SK-N-SH treated with all-trans-retinoic acid at 6 μM for 48 hours (cell line): ENCODE measurements at regions not wholly inside any gene's neighbourhood (a gene's known extent, or its start where the extent isn't known, plus 50 kb on each side); places are given as distances from the start of the nearest gene placed in this dataset.

Experiments
- ATAC-seq: fragments of 200-7000 bp; cut with Tn5 transposase; 3 replicates; pipeline ENCODE4 v1.9.1; 2020; ENCODE audit warnings: mild to moderate bottlenecking, moderate library complexity
- ARNTL ChIP-seq: fragments of 450-650 bp; formaldehyde crosslinking; IDR thresholded peaks from 2 replicates; pipeline ENCODE4 v1.5.0; 2020; ENCODE audit warnings: low read depth, mild to moderate bottlenecking, moderate library complexity, borderline replicate concordance
- CSDC2 ChIP-seq: fragments of 250-450 bp; sonication (Bioruptor Pico); IDR thresholded peaks from 2 replicates; pipeline ENCODE4 v1.5.0; 2020; ENCODE audit warnings: mild to moderate bottlenecking, moderate library complexity
- ESRRG ChIP-seq: fragments of 250-450 bp; sonication (Bioruptor Pico); IDR thresholded peaks from 2 replicates; pipeline ENCODE4 v1.6.1; 2021; ENCODE audit warnings: mild to moderate bottlenecking
- GLIS3 ChIP-seq: fragments of 250-450 bp; sonication (Bioruptor Pico); IDR thresholded peaks from 2 replicates; pipeline ENCODE4 v1.5.0; 2020; ENCODE audit warnings: mild to moderate bottlenecking, moderate library complexity
- ISL1 ChIP-seq: fragments of 250-450 bp; sonication (Bioruptor Pico); IDR thresholded peaks from 2 replicates; pipeline ENCODE4 v2.1.2; 2022; ENCODE audit warnings: mild to moderate bottlenecking, moderate library complexity
- OSR1 ChIP-seq: fragments of 250-450 bp; sonication (Bioruptor Pico); IDR thresholded peaks from 2 replicates; pipeline ENCODE4 v1.8.0; 2022; ENCODE audit warnings: moderate library complexity, mild to moderate bottlenecking, inconsistent platforms
- PPARA ChIP-seq: fragments of 250-450 bp; sonication (Bioruptor Pico); IDR thresholded peaks from 2 replicates; pipeline ENCODE4 v1.5.0; 2020; ENCODE audit warnings: mild to moderate bottlenecking, borderline replicate concordance
- RARB ChIP-seq: fragments of 250-450 bp; sonication (Bioruptor Pico); IDR thresholded peaks from 2 replicates; pipeline ENCODE4 v1.8.0; 2021; ENCODE audit warnings: mild to moderate bottlenecking, moderate library complexity
- SNAI2 ChIP-seq: fragments of 250-450 bp; sonication (Bioruptor Pico); IDR thresholded peaks from 2 replicates; pipeline ENCODE4 v1.5.0; 2020; ENCODE audit warnings: mild to moderate bottlenecking, moderate library complexity
- TOX ChIP-seq: fragments of 250-450 bp; sonication (Bioruptor Pico); IDR thresholded peaks from 2 replicates; pipeline ENCODE4 v1.8.0; 2021; ENCODE audit warnings: mild to moderate bottlenecking, moderate library complexity, borderline replicate concordance
- ZC3H10 ChIP-seq: fragments of 250-450 bp; sonication (Bioruptor Pico); IDR thresholded peaks from 2 replicates; pipeline ENCODE4 v1.5.1; 2021; ENCODE audit warnings: mild to moderate bottlenecking, moderate library complexity
- ZFP3 ChIP-seq: fragments of 250-450 bp; sonication (Bioruptor Pico); IDR thresholded peaks from 2 replicates; pipeline ENCODE4 v1.5.0; 2020; ENCODE audit warnings: mild to moderate bottlenecking, moderate library complexity
- ZFP30 ChIP-seq: fragments of 450-650 bp; formaldehyde crosslinking; IDR thresholded peaks from 2 replicates; pipeline ENCODE4 v1.5.0; 2022; ENCODE audit warnings: mild to moderate bottlenecking, moderate library complexity
- ZNF70 ChIP-seq: fragments of 450-650 bp; formaldehyde crosslinking; IDR thresholded peaks from 2 replicates; pipeline ENCODE4 v1.5.0; 2020; ENCODE audit warnings: mild to moderate bottlenecking, moderate library complexity
- ZNF8 ChIP-seq: fragments of 450-650 bp; formaldehyde crosslinking; IDR thresholded peaks from 2 replicates; pipeline ENCODE4 v1.5.0; 2020; ENCODE audit warnings: mild to moderate bottlenecking, moderate library complexity
- TF ChIP-seq, protein P1 (sequence below): fragments of 250-450 bp; sonication (Bioruptor Pico); IDR thresholded peaks from 2 replicates; pipeline ENCODE4 v1.5.0; 2020; ENCODE audit warnings: mild to moderate bottlenecking, moderate library complexity
- TF ChIP-seq, protein P2 (sequence below): fragments of 250-450 bp; sonication (Bioruptor Pico); IDR thresholded peaks from 2 replicates; pipeline ENCODE4 v1.5.1; 2021; ENCODE audit warnings: mild to moderate bottlenecking, moderate library complexity
- TF ChIP-seq, protein P3 (sequence below): fragments of 250-450 bp; sonication (Bioruptor Pico); IDR thresholded peaks from 2 replicates; pipeline ENCODE4 v1.8.0; 2021; ENCODE audit warnings: low read depth, mild to moderate bottlenecking, moderate library complexity, borderline replicate concordance

DNA sequence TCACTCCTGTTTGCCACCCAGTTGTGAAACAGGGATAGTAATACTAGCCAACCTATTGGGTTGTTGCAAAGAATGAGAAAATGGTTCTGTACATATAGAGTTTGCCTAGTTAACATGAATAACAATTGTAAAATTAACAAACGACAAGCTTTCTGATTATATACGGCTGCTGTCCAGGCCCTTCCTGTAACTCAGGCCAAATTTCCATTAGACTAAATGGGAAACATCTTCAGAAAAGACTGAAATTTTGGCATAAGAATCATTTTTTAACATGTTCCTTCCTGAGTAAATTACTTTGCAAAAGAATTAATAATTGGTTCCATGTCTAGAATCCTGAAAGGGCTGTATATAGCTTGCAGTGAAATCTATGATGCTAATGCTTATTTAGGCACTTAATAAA, 117.7 kb upstream of the SATB2 start (continued):
- TF ChIP-seq, protein P1, sequence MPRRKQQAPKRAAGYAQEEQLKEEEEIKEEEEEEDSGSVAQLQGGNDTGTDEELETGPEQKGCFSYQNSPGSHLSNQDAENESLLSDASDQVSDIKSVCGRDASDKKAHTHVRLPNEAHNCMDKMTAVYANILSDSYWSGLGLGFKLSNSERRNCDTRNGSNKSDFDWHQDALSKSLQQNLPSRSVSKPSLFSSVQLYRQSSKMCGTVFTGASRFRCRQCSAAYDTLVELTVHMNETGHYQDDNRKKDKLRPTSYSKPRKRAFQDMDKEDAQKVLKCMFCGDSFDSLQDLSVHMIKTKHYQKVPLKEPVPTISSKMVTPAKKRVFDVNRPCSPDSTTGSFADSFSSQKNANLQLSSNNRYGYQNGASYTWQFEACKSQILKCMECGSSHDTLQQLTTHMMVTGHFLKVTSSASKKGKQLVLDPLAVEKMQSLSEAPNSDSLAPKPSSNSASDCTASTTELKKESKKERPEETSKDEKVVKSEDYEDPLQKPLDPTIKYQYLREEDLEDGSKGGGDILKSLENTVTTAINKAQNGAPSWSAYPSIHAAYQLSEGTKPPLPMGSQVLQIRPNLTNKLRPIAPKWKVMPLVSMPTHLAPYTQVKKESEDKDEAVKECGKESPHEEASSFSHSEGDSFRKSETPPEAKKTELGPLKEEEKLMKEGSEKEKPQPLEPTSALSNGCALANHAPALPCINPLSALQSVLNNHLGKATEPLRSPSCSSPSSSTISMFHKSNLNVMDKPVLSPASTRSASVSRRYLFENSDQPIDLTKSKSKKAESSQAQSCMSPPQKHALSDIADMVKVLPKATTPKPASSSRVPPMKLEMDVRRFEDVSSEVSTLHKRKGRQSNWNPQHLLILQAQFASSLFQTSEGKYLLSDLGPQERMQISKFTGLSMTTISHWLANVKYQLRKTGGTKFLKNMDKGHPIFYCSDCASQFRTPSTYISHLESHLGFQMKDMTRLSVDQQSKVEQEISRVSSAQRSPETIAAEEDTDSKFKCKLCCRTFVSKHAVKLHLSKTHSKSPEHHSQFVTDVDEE (CRISPR knock-in tag): no peak
- TF ChIP-seq ZC3H10 (CRISPR knock-in tag): no peak
- no peak for TF ChIP-seq OSR1 (CRISPR knock-in tag)
- TF ChIP-seq RARB (CRISPR knock-in tag): no peak
- TF ChIP-seq ZFP3 (CRISPR knock-in tag): no peak
- TF ChIP-seq, protein P2, sequence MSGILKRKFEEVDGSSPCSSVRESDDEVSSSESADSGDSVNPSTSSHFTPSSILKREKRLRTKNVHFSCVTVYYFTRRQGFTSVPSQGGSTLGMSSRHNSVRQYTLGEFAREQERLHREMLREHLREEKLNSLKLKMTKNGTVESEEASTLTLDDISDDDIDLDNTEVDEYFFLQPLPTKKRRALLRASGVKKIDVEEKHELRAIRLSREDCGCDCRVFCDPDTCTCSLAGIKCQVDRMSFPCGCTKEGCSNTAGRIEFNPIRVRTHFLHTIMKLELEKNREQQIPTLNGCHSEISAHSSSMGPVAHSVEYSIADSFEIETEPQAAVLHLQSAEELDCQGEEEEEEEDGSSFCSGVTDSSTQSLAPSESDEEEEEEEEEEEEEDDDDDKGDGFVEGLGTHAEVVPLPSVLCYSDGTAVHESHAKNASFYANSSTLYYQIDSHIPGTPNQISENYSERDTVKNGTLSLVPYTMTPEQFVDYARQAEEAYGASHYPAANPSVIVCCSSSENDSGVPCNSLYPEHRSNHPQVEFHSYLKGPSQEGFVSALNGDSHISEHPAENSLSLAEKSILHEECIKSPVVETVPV (CRISPR knock-in tag): no peak

DNA sequence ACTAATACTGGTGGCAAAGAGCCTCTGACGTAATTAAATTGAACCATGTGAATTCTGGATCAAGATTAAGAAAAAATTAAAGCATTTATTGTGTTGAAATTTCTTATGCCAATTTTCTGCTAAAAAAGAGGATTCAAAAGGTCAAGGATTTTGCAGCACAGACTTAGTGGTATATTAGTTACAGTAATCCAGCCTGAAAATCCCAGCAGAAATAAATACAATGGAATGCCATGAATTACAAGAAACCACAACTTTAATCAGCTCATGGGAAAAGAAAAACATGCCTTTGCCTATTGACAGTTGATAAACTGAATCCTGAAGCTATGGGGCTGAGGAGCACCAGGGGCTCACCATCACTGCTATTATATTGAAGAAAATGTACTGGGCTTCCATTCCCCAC, 114.8 kb upstream of the SATB2 start:
- ATAC-seq: no peak
- TF ChIP-seq PPARA (CRISPR knock-in tag): no peak
- no peak for TF ChIP-seq SNAI2 (CRISPR knock-in tag)
- no peak for TF ChIP-seq ARNTL (CRISPR knock-in tag)
- TF ChIP-seq ZNF8 (CRISPR knock-in tag): no peak
- no peak for TF ChIP-seq GLIS3 (CRISPR knock-in tag)
- no peak for TF ChIP-seq ESRRG (CRISPR knock-in tag)
- TF ChIP-seq, protein P1 (CRISPR knock-in tag): no peak
- no peak for TF ChIP-seq ZFP30 (CRISPR knock-in tag)
- TF ChIP-seq TOX (CRISPR knock-in tag): no peak

DNA sequence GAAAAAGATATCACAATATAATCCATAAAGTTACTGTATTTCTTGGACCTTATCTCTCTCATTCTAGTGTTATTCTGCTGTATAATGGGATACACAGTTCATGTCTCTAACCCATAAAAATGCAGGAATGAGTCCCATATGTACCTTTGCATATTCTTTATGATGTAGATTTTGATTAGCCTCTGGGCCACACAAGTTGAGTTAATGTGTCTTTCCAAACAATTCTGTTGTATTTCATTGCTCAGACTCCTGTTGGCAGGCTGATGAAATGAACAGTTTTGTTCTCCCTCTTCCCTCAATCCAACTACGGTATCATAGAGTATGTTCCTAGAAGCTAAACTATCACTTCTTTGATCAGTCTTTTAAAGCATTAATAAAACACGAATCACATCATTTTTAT, 113.2 kb upstream of the SATB2 start:
- no peak for ATAC-seq

DNA sequence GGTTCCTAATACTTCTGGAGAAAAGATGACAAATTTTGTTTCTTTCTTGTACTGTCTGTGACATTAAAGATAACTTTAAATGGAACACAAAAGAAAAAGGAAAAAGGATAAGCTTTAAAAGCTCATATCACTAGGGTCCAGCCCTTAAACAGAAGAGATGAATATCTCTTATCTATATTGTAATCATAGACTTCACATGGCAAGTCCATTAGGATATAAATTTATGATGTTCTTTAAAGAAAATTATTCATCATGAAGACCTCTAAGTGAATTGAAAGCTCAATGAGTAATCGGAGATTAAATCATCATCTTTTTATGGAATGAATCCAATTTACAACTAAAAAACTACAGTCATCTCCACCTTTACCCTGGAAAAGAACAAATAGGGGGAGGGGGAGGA, 111.6 kb upstream of the SATB2 start:
- TF ChIP-seq CSDC2 (CRISPR knock-in tag): no peak
- TF ChIP-seq ISL1: peak; percentile 51
- ATAC-seq: no peak

More for the DNA sequence above, 113.2 kb upstream of the SATB2 start:
- TF ChIP-seq PPARA (CRISPR knock-in tag): no peak
- TF ChIP-seq, protein P3, sequence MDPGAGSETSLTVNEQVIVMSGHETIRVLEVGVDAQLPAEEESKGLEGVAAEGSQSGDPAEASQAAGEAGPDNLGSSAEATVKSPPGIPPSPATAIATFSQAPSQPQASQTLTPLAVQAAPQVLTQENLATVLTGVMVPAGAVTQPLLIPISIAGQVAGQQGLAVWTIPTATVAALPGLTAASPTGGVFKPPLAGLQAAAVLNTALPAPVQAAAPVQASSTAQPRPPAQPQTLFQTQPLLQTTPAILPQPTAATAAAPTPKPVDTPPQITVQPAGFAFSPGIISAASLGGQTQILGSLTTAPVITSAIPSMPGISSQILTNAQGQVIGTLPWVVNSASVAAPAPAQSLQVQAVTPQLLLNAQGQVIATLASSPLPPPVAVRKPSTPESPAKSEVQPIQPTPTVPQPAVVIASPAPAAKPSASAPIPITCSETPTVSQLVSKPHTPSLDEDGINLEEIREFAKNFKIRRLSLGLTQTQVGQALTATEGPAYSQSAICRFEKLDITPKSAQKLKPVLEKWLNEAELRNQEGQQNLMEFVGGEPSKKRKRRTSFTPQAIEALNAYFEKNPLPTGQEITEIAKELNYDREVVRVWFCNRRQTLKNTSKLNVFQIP (CRISPR knock-in tag): no peak
- no peak for TF ChIP-seq SNAI2 (CRISPR knock-in tag)
- TF ChIP-seq TOX (CRISPR knock-in tag): no peak
- TF ChIP-seq ESRRG (CRISPR knock-in tag): no peak
- no peak for TF ChIP-seq ARNTL (CRISPR knock-in tag)
- TF ChIP-seq ZNF70 (CRISPR knock-in tag): no peak
- TF ChIP-seq, protein P2 (CRISPR knock-in tag): no peak
- TF ChIP-seq, all 23 proteins: peak for 0
